Heart right ventricle (tissue), 16 donors: ENCODE measurements at regions not wholly inside any gene's neighbourhood (a gene's known extent, or its start where the extent isn't known, plus 50 kb on each side); places are given as distances from the start of the nearest gene placed in this dataset.

Source experiments
- ATAC-seq, 8 donors: fragments of 200-7000 bp; cut with Tn5 transposase; one replicate each; pipeline ENCODE4 v1.9.1; 2020; ENCODE audit warnings: mild to moderate bottlenecking in 8 of 8, moderate library complexity in 8 of 8, moderate number of reproducible peaks in 1 of 8
- DNase-seq, 2 donors: peaks; one replicate each; pipeline ENCODE4 v3.0.0-alpha.2; 2020
- H3K27ac ChIP-seq, 10 donors: fragments of 200-600 bp; sonication (generic) in 2 of 10; one replicate each; pipeline versions ENCODE4 v1.5.0 to v1.8.0; 2020 to 2022; ENCODE audit warnings: mild to moderate bottlenecking in 3 of 10
- H3K27me3 ChIP-seq, 7 donors: fragments of 200-600 bp; one replicate each; pipeline ENCODE4 v1.8.0; 2021 to 2022; ENCODE audit warnings: mild to moderate bottlenecking in 2 of 7
- H3K36me3 ChIP-seq, 9 donors: fragments of 200-600 bp; sonication (generic) in 1 of 9; one replicate each; pipeline versions ENCODE4 v1.5.0 to v1.8.0; 2020 to 2022; ENCODE audit warnings: mild to moderate bottlenecking in 2 of 9
- H3K4me1 ChIP-seq, 9 donors: fragments of 200-600 bp; sonication (generic) in 1 of 9; one replicate each; pipeline versions ENCODE4 v1.5.0 to v1.8.0; 2020 to 2022; ENCODE audit warnings: mild to moderate bottlenecking in 4 of 9
- H3K4me3 ChIP-seq, 10 donors: fragments of 200-600 bp; sonication (generic) in 2 of 10; one replicate each; pipeline versions ENCODE4 v1.5.0 to v1.8.0; 2020 to 2022; ENCODE audit warnings: mild to moderate bottlenecking in 7 of 10, moderate library complexity in 2 of 10
- H3K9me3 ChIP-seq, 11 donors: fragments of 200-600 bp in 10 of 11; sonication (generic) in 2 of 11; one replicate each; pipeline versions ENCODE4 v1.5.0 to v1.8.0; 2013 to 2022; ENCODE audit warnings: mild to moderate bottlenecking in 2 of 11, control low read depth in 1 of 11, moderate library complexity in 1 of 11
- WGBS, 2 donors: extraction: QIAGEN DNeasy Blood & Tissue Kit; methylation state at CpG; one replicate each; pipeline ENCODE4 v1.1.7; 2013; ENCODE audit warnings: inconsistent platforms in 1 of 2; 5-methylcytosine and 5-hydroxymethylcytosine counted together
- intact Hi-C, 10 donors: fragments of 100-400 bp; cut with DNase I; formaldehyde crosslinking; loops; one replicate each; pipeline versions ENCODE4 v1.11.1 to v1.14.2; 2022
- TF ChIP-seq, protein P1 (sequence below), 9 donors: fragments of 200-600 bp; sonication (generic) in 2 of 9; IDR thresholded peaks; one replicate each; pipeline versions ENCODE4 v1.5.0 to v1.8.0; 2021 to 2022; ENCODE audit warnings: antibody characterized with exemption in 9 of 9, mild to moderate bottlenecking in 5 of 9, moderate library complexity in 1 of 9
- donor health status: Arrhythmogenic right ventricular cardiomyopathy.
- donor health status: ischemic (EF 13 %, LVEDD 7.1; RV severe dilation, severe dysfunction).
- donor health status: healthy with polysubstance abuse.
- donor health status: DM: no; HTN: yes; CAD: no.
- donor health status: DM: no; HTN: no; CAD: no.
- donor health status: ischemic (EF 25% LVEDD 6.9; RV normal size, moderate dysfunction).
- donor health status: ischemic (EF 25% LVEDD 5.7; RV mildly dilated, moderate dysfunction).
- donor health status: healthy.
- donor health status: DM: yes; HTN: yes; CAD: no.
- donor health status: Ischemic cardiomyopathy.
- donor health status: ischemic (EF 35%, LVEDD 5.7; RV mildly dilated, moderate dysfunction).
- donor health status: nonischemic (EF 11% LVEDD 7.7; RV severe dilation, severe dysfunction).
- donor health status: DM: yes; HTN: yes; CAD: no.
- donor health status: PGD.
- donor health status: ischemic (EF 29% LVEDD 5.4; RV normal size, mild dysfunction).
- donor health status: nonischemic (EF 23%, LVEDD 6.1; RV moderate dilation, normal function).

GRCh38 chr12:27387473-27387872 is 54.8 kb downstream of the BMAL2 start:
- Histone ChIP-seq H3K4me3 (no peak overlapping the region), H3K27ac (no peak overlapping the region), H3K36me3 (peaks cover 0 to 4% (median 0%) of the 10 kb centered on the region in 9 donors), H3K4me1 (no peaks in the 10 kb centered on the region), H3K27me3 (no peaks in the 10 kb centered on the region), H3K9me3 (no peaks in the 10 kb centered on the region)
- intact Hi-C loops: no loop called here
- no peak for DNase-seq
- TF ChIP-seq, protein P1, sequence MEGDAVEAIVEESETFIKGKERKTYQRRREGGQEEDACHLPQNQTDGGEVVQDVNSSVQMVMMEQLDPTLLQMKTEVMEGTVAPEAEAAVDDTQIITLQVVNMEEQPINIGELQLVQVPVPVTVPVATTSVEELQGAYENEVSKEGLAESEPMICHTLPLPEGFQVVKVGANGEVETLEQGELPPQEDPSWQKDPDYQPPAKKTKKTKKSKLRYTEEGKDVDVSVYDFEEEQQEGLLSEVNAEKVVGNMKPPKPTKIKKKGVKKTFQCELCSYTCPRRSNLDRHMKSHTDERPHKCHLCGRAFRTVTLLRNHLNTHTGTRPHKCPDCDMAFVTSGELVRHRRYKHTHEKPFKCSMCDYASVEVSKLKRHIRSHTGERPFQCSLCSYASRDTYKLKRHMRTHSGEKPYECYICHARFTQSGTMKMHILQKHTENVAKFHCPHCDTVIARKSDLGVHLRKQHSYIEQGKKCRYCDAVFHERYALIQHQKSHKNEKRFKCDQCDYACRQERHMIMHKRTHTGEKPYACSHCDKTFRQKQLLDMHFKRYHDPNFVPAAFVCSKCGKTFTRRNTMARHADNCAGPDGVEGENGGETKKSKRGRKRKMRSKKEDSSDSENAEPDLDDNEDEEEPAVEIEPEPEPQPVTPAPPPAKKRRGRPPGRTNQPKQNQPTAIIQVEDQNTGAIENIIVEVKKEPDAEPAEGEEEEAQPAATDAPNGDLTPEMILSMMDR (IDR thresholded peaks at IDR 0.05): no peak
- WGBS, 2 donors: 95 to 98% methylated on average over 1 of the region's 1 CpG
- ATAC-seq: no peak

DNA sequence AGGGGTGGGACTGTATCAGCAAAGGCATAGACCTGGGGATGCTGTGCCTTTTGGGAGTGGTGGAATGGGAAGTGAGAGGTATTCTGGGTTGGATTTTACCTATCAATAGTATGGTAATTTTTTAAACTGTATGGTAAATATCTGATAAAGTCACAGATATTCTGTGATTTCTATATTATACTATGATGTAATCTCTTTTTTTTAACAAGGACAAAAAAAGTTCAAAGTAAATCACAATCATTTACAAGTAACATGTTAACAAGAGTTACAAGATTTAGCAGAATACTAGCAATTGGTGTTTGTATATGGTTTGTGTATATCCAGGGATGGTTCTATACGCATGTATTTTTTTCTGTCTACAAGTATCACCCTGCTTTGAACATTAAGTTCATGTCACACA is 56.0 kb downstream of the BMAL2 start:
- TF ChIP-seq, protein P1 (IDR thresholded peaks at IDR 0.05): no peak
- intact Hi-C loops: no loop called here
- Histone ChIP-seq H3K27ac (no peak overlapping the region), H3K4me3 (no peak overlapping the region), H3K27me3 (no peaks in the 10 kb centered on the region), H3K4me1 (no peaks in the 10 kb centered on the region), H3K9me3 (no peaks in the 10 kb centered on the region), H3K36me3 (peaks cover 0 to 4% (median 0%) of the 10 kb centered on the region in 9 donors)
- ATAC-seq (no peak), DNase-seq (no peak)
- WGBS, 2 donors: 95 to 99% methylated on average over 1 of the region's 1 CpG

DNA sequence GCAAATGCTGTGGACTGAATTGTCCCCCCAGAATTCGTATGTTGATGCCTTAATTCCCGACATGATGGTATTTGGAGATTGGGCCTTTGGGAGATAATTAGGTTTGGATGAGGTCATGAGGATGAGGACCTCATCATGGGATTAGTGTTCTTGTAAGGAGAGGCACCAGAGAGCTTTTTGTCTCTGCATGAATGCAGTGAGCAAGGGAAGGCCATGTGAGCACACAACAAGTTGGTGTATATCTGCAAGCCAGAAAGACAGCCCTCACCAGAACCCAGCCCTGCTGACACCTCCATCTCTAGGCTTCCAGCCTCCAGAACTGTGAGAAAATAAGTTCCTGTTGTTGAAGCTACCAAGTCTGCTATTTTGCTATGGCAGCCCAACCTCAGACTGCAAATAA is 51.9 kb upstream of the SMCO2 start:
- no peaks in the 10 kb centered on the region for H3K36me3 ChIP-seq
- TF ChIP-seq, protein P1 (IDR thresholded peaks at IDR 0.05): no peak
- ATAC-seq: no peak
- no peak overlapping the region for H3K4me3 ChIP-seq
- WGBS, 2 donors: 89 to 92% methylated on average over 2 of the region's 2 CpGs
- no peak for DNase-seq
- H3K4me1 ChIP-seq: no peaks in the 10 kb centered on the region
- intact Hi-C loops: no loop called here
- H3K27me3 ChIP-seq: no peaks in the 10 kb centered on the region
- H3K27ac ChIP-seq: no peak overlapping the region
- H3K9me3 ChIP-seq: no peaks in the 10 kb centered on the region

- Histone ChIP-seq H3K4me3 (no peak overlapping the region), H3K36me3 (no peaks in the 10 kb centered on the region), H3K27me3 (no peaks in the 10 kb centered on the region), H3K9me3 (no peaks in the 10 kb centered on the region), H3K4me1 (no peaks in the 10 kb centered on the region), H3K27ac (no peak overlapping the region)
- DNase-seq (no peak), ATAC-seq (no peak)
- 85 to 88% methylated on average over 6 of the region's 6 CpGs for WGBS, 2 donors
- intact Hi-C loops: no loop called here
- TF ChIP-seq, protein P1 (IDR thresholded peaks at IDR 0.05): no peak
Observed at GRCh38 chr12:27396216-27396815, 50.2 kb upstream of the SMCO2 start.
